OCI-LY1 (cell line): ENCODE measurements at regions not wholly inside any gene's neighbourhood (a gene's known extent, or its start where the extent isn't known, plus 50 kb on each side); places are given as distances from the start of the nearest gene placed in this dataset.

Experiments
- H2AFZ ChIP-seq: fragments of 200-600 bp; sonication (generic), shearing (Covaris generic); 2 replicates; pipeline ENCODE4 v1.6.0; 2014; ENCODE audit warnings: antibody characterized with exemption, mild to moderate bottlenecking, low read length
- H3F3A ChIP-seq: fragments of 200-600 bp; sonication (generic), shearing (Covaris generic); 2 replicates; pipeline ENCODE4 v1.6.0; 2014; ENCODE audit warnings: mild to moderate bottlenecking, antibody characterized with exemption, low read length, moderate library complexity; ENCODE audit not compliant: insufficient read depth
- H3K27ac ChIP-seq: fragments of 200-600 bp; sonication (generic); 2 replicates; pipeline ENCODE4 v1.5.1; 2014; ENCODE audit warnings: low read length, mixed run types, mild to moderate bottlenecking, low read depth; ENCODE audit not compliant: poor library complexity, severe bottlenecking
- H3K27me3 ChIP-seq: fragments of 200-600 bp; sonication (generic); 2 replicates; pipeline ENCODE4 v1.6.0; 2014; ENCODE audit warnings: antibody characterized with exemption, mild to moderate bottlenecking, low read length, moderate library complexity; ENCODE audit not compliant: insufficient read depth
- H3K36me3 ChIP-seq: fragments of 200-600 bp; sonication (generic); 2 replicates; pipeline ENCODE4 v1.6.1; 2014; ENCODE audit warnings: mild to moderate bottlenecking, antibody characterized with exemption, low read length, moderate library complexity, mixed read lengths; ENCODE audit not compliant: insufficient read depth
- H3K4me1 ChIP-seq: fragments of 200-600 bp; sonication (generic); 2 replicates; pipeline ENCODE4 v1.5.1; 2014; ENCODE audit warnings: mild to moderate bottlenecking, low read length, moderate library complexity; ENCODE audit not compliant: insufficient read depth, severe bottlenecking
- H3K4me2 ChIP-seq: fragments of 200-600 bp; sonication (generic), shearing (Covaris generic); 2 replicates; pipeline ENCODE4 v1.6.1; 2014; ENCODE audit warnings: low read length
- H3K4me3 ChIP-seq: fragments of 200-600 bp; sonication (generic); 2 replicates; pipeline ENCODE4 v1.5.1; 2014; ENCODE audit warnings: low read length, low read depth, mild to moderate bottlenecking, mixed read lengths; ENCODE audit not compliant: poor library complexity, severe bottlenecking
- H3K79me2 ChIP-seq: fragments of 200-600 bp; shearing (Covaris generic); 2 replicates; pipeline ENCODE4 v1.6.1; 2016; ENCODE audit warnings: mixed run types, low read length, mixed read lengths; ENCODE audit not compliant: insufficient read depth
- H3K9ac ChIP-seq: fragments of 200-600 bp; sonication (generic), shearing (Covaris generic); 2 replicates; pipeline ENCODE4 v1.6.1; 2014; ENCODE audit warnings: mild to moderate bottlenecking, low read length, mixed read lengths
- H3K9me2 ChIP-seq: fragments of 200-600 bp; sonication (generic), shearing (Covaris generic); 2 replicates; pipeline ENCODE4 v1.6.1; 2014; ENCODE audit warnings: low read depth, mild to moderate bottlenecking, low read length, mixed read lengths
- H3K9me3 ChIP-seq: fragments of 200-600 bp; shearing (Covaris generic); 2 replicates; pipeline ENCODE4 v1.6.1; 2014; ENCODE audit warnings: low read length, mixed read lengths
- H4K20me1 ChIP-seq: fragments of 200-600 bp; sonication (generic), shearing (Covaris generic); 2 replicates; pipeline ENCODE4 v1.6.0; 2016; ENCODE audit warnings: mild to moderate bottlenecking, low read length; ENCODE audit not compliant: insufficient read depth
- CTCF ChIP-seq: fragments of 200-600 bp; sonication (generic), shearing (Covaris generic); IDR thresholded peaks from 2 replicates; pipeline ENCODE4 v1.5.1; 2017; ENCODE audit warnings: mild to moderate bottlenecking, antibody characterized with exemption, low read length, moderate library complexity, mixed read lengths
- EZH2 ChIP-seq: fragments of 200-600 bp; sonication (generic), shearing (Covaris generic); IDR thresholded peaks from 2 replicates; pipeline ENCODE4 v1.8.0; 2017; ENCODE audit warnings: borderline replicate concordance, mixed run types, mild to moderate bottlenecking, antibody characterized with exemption, low read length, moderate library complexity, mixed read lengths

GRCh38 chr14:86086962-86087361, 557.0 kb downstream of the FLRT2 start:
- H3K9me2 ChIP-seq = no peaks in the 10 kb centered on the region
- H3K79me2 ChIP-seq = no peaks in the 10 kb centered on the region
- H3K27ac ChIP-seq = no peak overlapping the region
- H3K36me3 ChIP-seq = no peaks in the 10 kb centered on the region
- H3K4me2 ChIP-seq = no peak overlapping the region
- no peak overlapping the region for H2AFZ ChIP-seq
- no peaks in the 10 kb centered on the region for H4K20me1 ChIP-seq
- no peaks in the 10 kb centered on the region for H3F3A ChIP-seq
- no peak overlapping the region for H3K9ac ChIP-seq
- no peaks in the 10 kb centered on the region for H3K4me1 ChIP-seq
- H3K27me3 ChIP-seq = no peaks in the 10 kb centered on the region
- TF ChIP-seq EZH2 (no peak), CTCF (no peak)
- no peaks in the 10 kb centered on the region for H3K9me3 ChIP-seq
- H3K4me3 ChIP-seq = no peak overlapping the region

GRCh38 chr14:86084097-86084496, 554.2 kb downstream of the FLRT2 start:
- Histone ChIP-seq H3K9ac (no peak overlapping the region), H3K9me3 (no peaks in the 10 kb centered on the region), H2AFZ (no peak overlapping the region), H3F3A (no peaks in the 10 kb centered on the region), H3K4me2 (no peak overlapping the region), H3K9me2 (no peaks in the 10 kb centered on the region), H3K4me1 (no peaks in the 10 kb centered on the region), H3K27ac (no peak overlapping the region), H3K27me3 (no peaks in the 10 kb centered on the region), H3K36me3 (no peaks in the 10 kb centered on the region), H4K20me1 (no peaks in the 10 kb centered on the region), H3K4me3 (no peak overlapping the region), H3K79me2 (no peaks in the 10 kb centered on the region)
- TF ChIP-seq EZH2 (no peak), CTCF (no peak)

GRCh38 chr14:86083616-86084015, 553.7 kb downstream of the FLRT2 start:
- Histone ChIP-seq H3K4me1 (no peaks in the 10 kb centered on the region), H3K36me3 (no peaks in the 10 kb centered on the region), H3F3A (no peaks in the 10 kb centered on the region), H3K27me3 (no peaks in the 10 kb centered on the region), H3K4me3 (no peak overlapping the region), H3K9me3 (no peaks in the 10 kb centered on the region), H4K20me1 (no peaks in the 10 kb centered on the region), H3K27ac (no peak overlapping the region), H2AFZ (no peak overlapping the region), H3K9me2 (no peaks in the 10 kb centered on the region), H3K9ac (no peak overlapping the region), H3K79me2 (no peaks in the 10 kb centered on the region), H3K4me2 (no peak overlapping the region)
- no peak for TF ChIP-seq EZH2
- TF ChIP-seq CTCF = no peak
